H9 (cell line): ENCODE measurements at regions not wholly inside any gene's neighbourhood (a gene's known extent, or its start where the extent isn't known, plus 50 kb on each side); places are given as distances from the start of the nearest gene placed in this dataset.

Source experiments
- DNase-seq: peaks from one replicate; pipeline ENCODE4 v3.0.0-alpha.2; 2017
- H2AFZ ChIP-seq: one replicate; pipeline ENCODE4 v1.6.1; 2013; ENCODE audit warnings: mild to moderate bottlenecking, low read length, control low read depth, moderate library complexity
- H2AK5ac ChIP-seq: 2 replicates; pipeline ENCODE4 v1.6.1; 2013; ENCODE audit warnings: low read length, control low read depth, mixed read lengths; ENCODE audit not compliant: insufficient read length
- H2BK120ac ChIP-seq: one replicate; pipeline ENCODE4 v1.6.1; 2013; ENCODE audit warnings: low read depth, mild to moderate bottlenecking, low read length, control low read depth, inconsistent platforms; ENCODE audit not compliant: poor library complexity, severe bottlenecking
- H2BK12ac ChIP-seq: 2 replicates; pipeline ENCODE4 v1.6.1; 2013; ENCODE audit warnings: low read length, control low read depth, mixed read lengths, low read depth; ENCODE audit not compliant: insufficient read length
- H2BK15ac ChIP-seq: 2 replicates; pipeline ENCODE4 v1.6.1; 2013; ENCODE audit warnings: low read depth, low read length, control low read depth
- H2BK20ac ChIP-seq: one replicate; pipeline ENCODE4 v1.6.1; 2013; ENCODE audit warnings: low read depth, mild to moderate bottlenecking, low read length, control low read depth, inconsistent platforms; ENCODE audit not compliant: poor library complexity, severe bottlenecking
- H2BK5ac ChIP-seq: 2 replicates; pipeline ENCODE4 v1.6.1; 2013; ENCODE audit warnings: low read length, control low read depth, mixed read lengths; ENCODE audit not compliant: insufficient read length
- H3K14ac ChIP-seq: 2 replicates; pipeline ENCODE4 v1.6.1; 2013; ENCODE audit warnings: low read length, control low read depth; ENCODE audit not compliant: insufficient read depth
- H3K18ac ChIP-seq: 2 replicates; pipeline ENCODE4 v1.6.1; 2013; ENCODE audit warnings: low read depth, mild to moderate bottlenecking, mixed read lengths, low read length, control low read depth; ENCODE audit not compliant: insufficient read length
- H3K23ac ChIP-seq: 2 replicates; pipeline ENCODE4 v1.6.1; 2013; ENCODE audit warnings: low read length, control low read depth, mixed read lengths, low read depth; ENCODE audit not compliant: insufficient read length
- H3K23me2 ChIP-seq: 2 replicates; pipeline ENCODE4 v1.6.1; 2013; ENCODE audit warnings: low read depth, mild to moderate bottlenecking, mixed read lengths, low read length, control low read depth; ENCODE audit not compliant: insufficient read length, poor library complexity, severe bottlenecking
- H3K27ac ChIP-seq: 2 replicates; pipeline ENCODE4 v1.5.1; 2013; ENCODE audit warnings: low read length, control low read depth, mixed read lengths, low read depth; ENCODE audit not compliant: insufficient read length
- H3K27me3 ChIP-seq: 2 replicates; pipeline ENCODE4 v1.6.1; 2013; ENCODE audit warnings: low read length, control low read depth, inconsistent platforms; ENCODE audit not compliant: insufficient read depth
- H3K4ac ChIP-seq: 2 replicates; pipeline ENCODE4 v1.6.1; 2013; ENCODE audit warnings: low read depth, mild to moderate bottlenecking, control low read depth, inconsistent platforms, low read length, moderate library complexity
- H3K4me1 ChIP-seq: 2 replicates; pipeline ENCODE4 v1.6.1; 2013; ENCODE audit warnings: low read length, control low read depth, inconsistent platforms; ENCODE audit not compliant: insufficient read depth
- H3K4me2 ChIP-seq: 2 replicates; pipeline ENCODE4 v1.6.1; 2013; ENCODE audit warnings: low read length, control low read depth, mixed read lengths; ENCODE audit not compliant: insufficient read length, insufficient read depth
- H3K56ac ChIP-seq: 2 replicates; pipeline ENCODE4 v1.6.1; 2013; ENCODE audit warnings: low read depth, mild to moderate bottlenecking, mixed read lengths, low read length, control low read depth; ENCODE audit not compliant: insufficient read length
- H3K79me1 ChIP-seq: 2 replicates; pipeline ENCODE4 v1.6.1; 2013; ENCODE audit warnings: low read depth, mild to moderate bottlenecking, moderate library complexity, low read length, control low read depth, inconsistent platforms; ENCODE audit not compliant: insufficient read depth, poor library complexity, severe bottlenecking
- H3K79me2 ChIP-seq: 2 replicates; pipeline ENCODE4 v1.6.1; 2013; ENCODE audit warnings: low read length, control low read depth, inconsistent platforms; ENCODE audit not compliant: insufficient read depth
- H3K9ac ChIP-seq: 2 replicates; pipeline ENCODE4 v1.6.1; 2013; ENCODE audit warnings: low read length, control low read depth, mixed read lengths; ENCODE audit not compliant: insufficient read length; ENCODE audit errors: extremely low read depth
- H3K9me3 ChIP-seq: one replicate; pipeline ENCODE4 v1.6.1; 2013; ENCODE audit warnings: low read depth, low read length, inconsistent platforms; ENCODE audit not compliant: control insufficient read depth
- H3T11ph ChIP-seq: one replicate; pipeline ENCODE4 v1.6.1; 2013; ENCODE audit warnings: mild to moderate bottlenecking, low read length, control low read depth, inconsistent platforms
- H4K20me1 ChIP-seq: one replicate; pipeline ENCODE4 v1.6.1; 2013; ENCODE audit not compliant: control insufficient read depth, insufficient read length, insufficient read depth
- H4K5ac ChIP-seq: 2 replicates; pipeline ENCODE4 v1.6.1; 2013; ENCODE audit warnings: low read depth, mild to moderate bottlenecking, mixed read lengths, low read length, control low read depth; ENCODE audit not compliant: insufficient read length
- H4K8ac ChIP-seq: replicated peaks from 2 replicates; pipeline ENCODE4 v1.6.1; 2013; ENCODE audit warnings: low read length, control low read depth, mixed read lengths, low read depth; ENCODE audit not compliant: insufficient read length
- H4K91ac ChIP-seq: 2 replicates; pipeline ENCODE4 v1.6.1; 2013; ENCODE audit warnings: low read depth, mild to moderate bottlenecking, moderate library complexity, mixed read lengths, low read length, control low read depth; ENCODE audit not compliant: insufficient read length
- H3K27ac Mint-ChIP-seq, 3 experiments: 2 replicates in 2 of 3; 3 replicates in 1 of 3; pipeline ENCODE4 v1.8.0; 2020 to 2021; ENCODE audit warnings: mixed read lengths in 3 of 3, mild to moderate bottlenecking in 1 of 3, moderate library complexity in 1 of 3
- H3K27me3 Mint-ChIP-seq: 2 replicates; pipeline ENCODE4 v1.8.0; 2021; ENCODE audit warnings: low read depth, mild to moderate bottlenecking, moderate library complexity, mixed read lengths
- H3K36me3 Mint-ChIP-seq, 3 experiments: 2 replicates in 2 of 3; 3 replicates in 1 of 3; pipeline ENCODE4 v1.8.0; 2020 to 2021; ENCODE audit warnings: low read depth in 3 of 3, mixed read lengths in 3 of 3; ENCODE audit not compliant: insufficient read depth in 1 of 3
- H3K4me1 Mint-ChIP-seq, 2 experiments: 2 replicates each; pipeline ENCODE4 v1.8.0; 2020; ENCODE audit warnings: mixed read lengths in 2 of 2
- H3K4me3 Mint-ChIP-seq, 2 experiments: 2 replicates in 1 of 2; 3 replicates in 1 of 2; pipeline ENCODE4 v1.8.0; 2020 to 2021; ENCODE audit warnings: mild to moderate bottlenecking in 2 of 2, mixed read lengths in 2 of 2, moderate library complexity in 1 of 2
- H3K9me3 Mint-ChIP-seq, 2 experiments: 2 replicates in 1 of 2; 3 replicates in 1 of 2; pipeline ENCODE4 v1.8.0; 2020; ENCODE audit warnings: mild to moderate bottlenecking in 2 of 2, mixed read lengths in 2 of 2, moderate library complexity in 1 of 2
- WGBS: extraction: QIAGEN DNeasy Blood & Tissue Kit; methylation state at CpG from one replicate; pipeline ENCODE4 v1.1.7; 2013; ENCODE audit warnings: missing lambda C conversion rate, low lambda C conversion rate, mixed read lengths; ENCODE audit not compliant: insufficient read length; ENCODE audit errors: extremely low coverage; 5-methylcytosine and 5-hydroxymethylcytosine counted together
- TF ChIP-seq, protein P1 (sequence below): fragments of 200-600 bp; sonication (generic); conservative IDR thresholded peaks from 3 replicates; pipeline ENCODE4 v1.8.0; 2021; ENCODE audit warnings: antibody characterized with exemption, mild to moderate bottlenecking

GRCh38 chr5:96140084-96140483 is 178.4 kb upstream of the ELL2 start:
- Histone ChIP-seq H4K5ac (no peak overlapping the region), H3K79me1 (no peaks in the 10 kb centered on the region), H3K27ac (no peak overlapping the region), H3K9ac (no peak overlapping the region), H3K14ac (no peak overlapping the region), H3K27me3 (no peaks in the 10 kb centered on the region), H3K4me2 (no peak overlapping the region), H4K91ac (no peak overlapping the region), H3K4me1 (no peaks in the 10 kb centered on the region), H2AFZ (no peak overlapping the region), H3T11ph (no peak overlapping the region), H3K56ac (no peak overlapping the region), H3K9me3 (no peaks in the 10 kb centered on the region), H2BK12ac (no peak overlapping the region), H2BK15ac (no peak overlapping the region), H3K4ac (no peak overlapping the region), H2AK5ac (no peak overlapping the region), H2BK20ac (no peak overlapping the region), H2BK5ac (no peak overlapping the region), H3K23ac (no peak overlapping the region), H3K18ac (no peak overlapping the region), H3K79me2 (no peaks in the 10 kb centered on the region), H4K8ac (no peak overlapping the region), H2BK120ac (no peak overlapping the region), H4K20me1 (no peaks in the 10 kb centered on the region), H3K23me2 (no peaks in the 10 kb centered on the region)
- no peaks in the 10 kb centered on the region for H3K36me3 Mint-ChIP-seq
- H3K27ac Mint-ChIP-seq = no peak overlapping the region; a peak in 1 of 7 replicates
- peaks cover 17 to 19% of the 10 kb centered on the region in 2 experiments for H3K4me1 Mint-ChIP-seq
- TF ChIP-seq, protein P1, sequence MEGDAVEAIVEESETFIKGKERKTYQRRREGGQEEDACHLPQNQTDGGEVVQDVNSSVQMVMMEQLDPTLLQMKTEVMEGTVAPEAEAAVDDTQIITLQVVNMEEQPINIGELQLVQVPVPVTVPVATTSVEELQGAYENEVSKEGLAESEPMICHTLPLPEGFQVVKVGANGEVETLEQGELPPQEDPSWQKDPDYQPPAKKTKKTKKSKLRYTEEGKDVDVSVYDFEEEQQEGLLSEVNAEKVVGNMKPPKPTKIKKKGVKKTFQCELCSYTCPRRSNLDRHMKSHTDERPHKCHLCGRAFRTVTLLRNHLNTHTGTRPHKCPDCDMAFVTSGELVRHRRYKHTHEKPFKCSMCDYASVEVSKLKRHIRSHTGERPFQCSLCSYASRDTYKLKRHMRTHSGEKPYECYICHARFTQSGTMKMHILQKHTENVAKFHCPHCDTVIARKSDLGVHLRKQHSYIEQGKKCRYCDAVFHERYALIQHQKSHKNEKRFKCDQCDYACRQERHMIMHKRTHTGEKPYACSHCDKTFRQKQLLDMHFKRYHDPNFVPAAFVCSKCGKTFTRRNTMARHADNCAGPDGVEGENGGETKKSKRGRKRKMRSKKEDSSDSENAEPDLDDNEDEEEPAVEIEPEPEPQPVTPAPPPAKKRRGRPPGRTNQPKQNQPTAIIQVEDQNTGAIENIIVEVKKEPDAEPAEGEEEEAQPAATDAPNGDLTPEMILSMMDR = no peak
- WGBS = no CpG with 5 or more reads among the region's 1 CpG
- no peaks in the 10 kb centered on the region for H3K27me3 Mint-ChIP-seq
- no peaks in the 10 kb centered on the region for H3K9me3 Mint-ChIP-seq
- H3K4me3 Mint-ChIP-seq = no peak overlapping the region
- no peak for DNase-seq
